MM.1S (cell line): ENCODE measurements at regions not wholly inside any gene's neighbourhood (a gene's known extent, or its start where the extent isn't known, plus 50 kb on each side); places are given as distances from the start of the nearest gene placed in this dataset.

Experiments
- EZH2 ChIP-seq: fragments of 300-600 bp; sonication (generic); optimal IDR thresholded peaks from 2 replicates; pipeline ENCODE3; 2017; ENCODE audit warnings: low read depth, mild to moderate bottlenecking, antibody characterized with exemption, low read length, mixed read lengths
- TF ChIP-seq, protein P1 (sequence below): fragments of 300-600 bp; sonication (generic); IDR thresholded peaks from 2 replicates; pipeline ENCODE4 v1.5.1; 2016; ENCODE audit warnings: antibody characterized with exemption, low read length, mixed read lengths

DNA sequence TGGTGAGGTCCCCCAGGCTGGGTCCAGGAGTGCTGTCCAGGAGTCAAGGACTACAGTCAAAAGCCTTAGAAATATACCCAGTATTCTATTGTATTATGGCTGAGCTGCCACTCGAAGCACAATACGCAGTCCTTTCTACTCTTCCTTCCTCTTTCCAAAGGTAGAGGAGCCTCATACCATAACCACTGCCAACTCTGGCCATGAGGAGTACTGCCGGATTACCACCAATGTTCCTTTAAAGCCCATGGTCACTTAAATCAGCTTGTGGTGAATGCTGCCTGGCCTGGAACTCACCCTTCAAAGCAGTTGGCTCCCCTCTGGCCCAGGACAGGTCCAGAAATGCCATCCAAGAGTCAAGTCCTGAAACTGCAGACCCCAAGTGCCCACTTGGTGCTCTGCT is 425.4 kb downstream of the SLC16A7 start:
- TF ChIP-seq EZH2: no peak
- TF ChIP-seq, protein P1, sequence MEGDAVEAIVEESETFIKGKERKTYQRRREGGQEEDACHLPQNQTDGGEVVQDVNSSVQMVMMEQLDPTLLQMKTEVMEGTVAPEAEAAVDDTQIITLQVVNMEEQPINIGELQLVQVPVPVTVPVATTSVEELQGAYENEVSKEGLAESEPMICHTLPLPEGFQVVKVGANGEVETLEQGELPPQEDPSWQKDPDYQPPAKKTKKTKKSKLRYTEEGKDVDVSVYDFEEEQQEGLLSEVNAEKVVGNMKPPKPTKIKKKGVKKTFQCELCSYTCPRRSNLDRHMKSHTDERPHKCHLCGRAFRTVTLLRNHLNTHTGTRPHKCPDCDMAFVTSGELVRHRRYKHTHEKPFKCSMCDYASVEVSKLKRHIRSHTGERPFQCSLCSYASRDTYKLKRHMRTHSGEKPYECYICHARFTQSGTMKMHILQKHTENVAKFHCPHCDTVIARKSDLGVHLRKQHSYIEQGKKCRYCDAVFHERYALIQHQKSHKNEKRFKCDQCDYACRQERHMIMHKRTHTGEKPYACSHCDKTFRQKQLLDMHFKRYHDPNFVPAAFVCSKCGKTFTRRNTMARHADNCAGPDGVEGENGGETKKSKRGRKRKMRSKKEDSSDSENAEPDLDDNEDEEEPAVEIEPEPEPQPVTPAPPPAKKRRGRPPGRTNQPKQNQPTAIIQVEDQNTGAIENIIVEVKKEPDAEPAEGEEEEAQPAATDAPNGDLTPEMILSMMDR: no peak
